Glutamatergic neuron (in vitro differentiated cells): ENCODE measurements at regions not wholly inside any gene's neighbourhood (a gene's known extent, or its start where the extent isn't known, plus 50 kb on each side); places are given as distances from the start of the nearest gene placed in this dataset.

ENCODE experiments used
- DNase-seq: peaks from one replicate; pipeline ENCODE4 v3.0.0; 2022
- H3K27ac Mint-ChIP-seq: one replicate; pipeline ENCODE4 v1.8.0; 2020; ENCODE audit warnings: mild to moderate bottlenecking, mixed read lengths, inconsistent platforms; ENCODE audit not compliant: unreplicated experiment
- H3K27me3 Mint-ChIP-seq: one replicate; pipeline ENCODE4 v1.8.0; 2020; ENCODE audit warnings: mild to moderate bottlenecking, moderate library complexity, mixed read lengths, inconsistent platforms; ENCODE audit not compliant: unreplicated experiment
- H3K36me3 Mint-ChIP-seq: one replicate; pipeline ENCODE4 v1.8.0; 2020; ENCODE audit warnings: mild to moderate bottlenecking, mixed read lengths, inconsistent platforms; ENCODE audit not compliant: unreplicated experiment
- H3K4me1 Mint-ChIP-seq: one replicate; pipeline ENCODE4 v1.8.0; 2020; ENCODE audit warnings: mild to moderate bottlenecking, low read depth, mixed read lengths, inconsistent platforms; ENCODE audit not compliant: unreplicated experiment
- H3K4me3 Mint-ChIP-seq: one replicate; pipeline ENCODE4 v1.8.0; 2020; ENCODE audit warnings: mild to moderate bottlenecking, mixed read lengths, inconsistent platforms; ENCODE audit not compliant: unreplicated experiment
- H3K9me3 Mint-ChIP-seq: one replicate; pipeline ENCODE4 v1.8.0; 2020; ENCODE audit warnings: mild to moderate bottlenecking, moderate library complexity, mixed read lengths, inconsistent platforms; ENCODE audit not compliant: unreplicated experiment
- CTCF ChIP-seq: fragments of 200-600 bp; sonication (generic); IDR thresholded peaks from one replicate; pipeline ENCODE4 v1.5.0; 2021; ENCODE audit not compliant: partially characterized antibody, unreplicated experiment

- DNase-seq: no peak
- no peaks in the 10 kb centered on the region for H3K9me3 Mint-ChIP-seq
- no peak overlapping the region for H3K27ac Mint-ChIP-seq
- no peaks in the 10 kb centered on the region for H3K36me3 Mint-ChIP-seq
- H3K4me1 Mint-ChIP-seq: no peaks in the 10 kb centered on the region
- H3K4me3 Mint-ChIP-seq: no peak overlapping the region
- no peak for TF ChIP-seq CTCF
- no peaks in the 10 kb centered on the region for H3K27me3 Mint-ChIP-seq
These were observed 458.4 kb downstream of the KLF12 start for GRCh38 chr13:73675821-73676220.

- no peak overlapping the region for H3K27ac Mint-ChIP-seq
- DNase-seq: no peak
- H3K4me3 Mint-ChIP-seq: no peak overlapping the region
- no peaks in the 10 kb centered on the region for H3K27me3 Mint-ChIP-seq
- no peaks in the 10 kb centered on the region for H3K36me3 Mint-ChIP-seq
- no peaks in the 10 kb centered on the region for H3K4me1 Mint-ChIP-seq
- H3K9me3 Mint-ChIP-seq: no peaks in the 10 kb centered on the region
- TF ChIP-seq CTCF: no peak
These were observed 459.6 kb downstream of the KLF12 start for GRCh38 chr13:73674570-73674969.

GRCh38 chr13:73673931-73674330, 460.3 kb downstream of the KLF12 start:
- H3K27ac Mint-ChIP-seq: no peak overlapping the region
- TF ChIP-seq CTCF: no peak
- no peaks in the 10 kb centered on the region for H3K4me1 Mint-ChIP-seq
- no peaks in the 10 kb centered on the region for H3K36me3 Mint-ChIP-seq
- no peaks in the 10 kb centered on the region for H3K27me3 Mint-ChIP-seq
- H3K4me3 Mint-ChIP-seq: no peak overlapping the region
- H3K9me3 Mint-ChIP-seq: no peaks in the 10 kb centered on the region
- no peak for DNase-seq

GRCh38 chr13:73672492-73672891, 461.7 kb downstream of the KLF12 start:
- DNase-seq: no peak
- no peak for TF ChIP-seq CTCF
- Mint-ChIP-seq H3K9me3 (no peaks in the 10 kb centered on the region), H3K4me3 (no peak overlapping the region), H3K36me3 (no peaks in the 10 kb centered on the region), H3K27me3 (no peaks in the 10 kb centered on the region), H3K27ac (no peak overlapping the region), H3K4me1 (no peaks in the 10 kb centered on the region)

GRCh38 chr13:73671732-73672131, 462.5 kb downstream of the KLF12 start:
- H3K27ac Mint-ChIP-seq: no peak overlapping the region
- TF ChIP-seq CTCF: no peak
- no peaks in the 10 kb centered on the region for H3K9me3 Mint-ChIP-seq
- no peak overlapping the region for H3K4me3 Mint-ChIP-seq
- no peaks in the 10 kb centered on the region for H3K27me3 Mint-ChIP-seq
- no peaks in the 10 kb centered on the region for H3K4me1 Mint-ChIP-seq
- no peak for DNase-seq
- H3K36me3 Mint-ChIP-seq: no peaks in the 10 kb centered on the region
